ENCODE measurements at regions not wholly inside any gene's neighbourhood (a gene's known extent, or its start where the extent isn't known, plus 50 kb on each side); places are given as distances from the start of the nearest gene placed in this dataset.
"Not testable (repeated sequence)": the region's sequence is repeated elsewhere in the genome, so short reads cannot be mapped to it uniquely, and the experiment has no call there.

- no peak overlapping the region for H3K4me3 ChIP-seq (ENCODE audit: low read depth in 1 of 5, low read length in 5 of 5)
- H3K9ac ChIP-seq (ENCODE audit: low read length in 5 of 5): no peak overlapping the region
- no peaks in the 10 kb centered on the region for H3K36me3 ChIP-seq (ENCODE audit: control insufficient read depth in 5 of 5, insufficient read depth in 5 of 5, low read length in 5 of 5)
- no peaks in the 10 kb centered on the region for H3K27me3 ChIP-seq (ENCODE audit: control insufficient read depth in 5 of 5, insufficient read depth in 4 of 5, low read length in 5 of 5)
- H3K4me1 ChIP-seq (ENCODE audit: control insufficient read depth in 5 of 5, insufficient read depth in 5 of 5, low read length in 5 of 5): no peaks in the 10 kb centered on the region
- H3K27ac ChIP-seq (ENCODE audit: low read depth, low read length): no peak overlapping the region
- H3K9me3 ChIP-seq (ENCODE audit: control insufficient read depth in 5 of 5, low read length in 5 of 5): no peaks in the 10 kb centered on the region
Observed at GRCh38 chr13:90321281-90321931, 1026.1 kb upstream of the MIR17HG start.

DNA sequence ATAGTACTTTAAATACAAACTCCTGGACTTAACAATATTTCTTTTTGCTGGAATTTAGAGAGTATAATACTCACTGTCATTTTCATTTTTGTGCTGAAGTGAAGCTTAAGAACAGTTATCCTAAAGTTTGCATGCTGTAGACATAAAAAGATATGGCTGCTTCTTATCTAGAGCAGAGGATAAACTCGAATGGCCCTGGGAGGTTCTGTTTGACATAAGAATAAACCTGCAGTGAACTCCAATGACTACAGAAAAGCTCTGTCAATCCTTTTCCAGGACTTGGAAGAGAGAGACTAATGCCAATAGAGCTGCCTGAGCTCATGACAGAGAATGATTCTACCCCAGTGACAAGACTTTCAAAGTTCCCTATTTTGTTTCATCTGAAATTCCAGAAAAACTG is 1017.8 kb upstream of the MIR17HG start:
- Histone ChIP-seq H3K4me3 (ENCODE audit: low read depth in 1 of 5, low read length in 5 of 5) (no peak overlapping the region), H3K9me3 (ENCODE audit: control insufficient read depth in 5 of 5, low read length in 5 of 5) (no peaks in the 10 kb centered on the region), H3K4me1 (ENCODE audit: control insufficient read depth in 5 of 5, insufficient read depth in 5 of 5, low read length in 5 of 5) (no peaks in the 10 kb centered on the region), H3K27me3 (ENCODE audit: control insufficient read depth in 5 of 5, insufficient read depth in 4 of 5, low read length in 5 of 5) (no peaks in the 10 kb centered on the region), H3K9ac (ENCODE audit: low read length in 5 of 5) (no peak overlapping the region), H3K36me3 (ENCODE audit: control insufficient read depth in 5 of 5, insufficient read depth in 5 of 5, low read length in 5 of 5) (no peaks in the 10 kb centered on the region), H3K27ac (ENCODE audit: low read depth, low read length) (no peak overlapping the region)

DNA sequence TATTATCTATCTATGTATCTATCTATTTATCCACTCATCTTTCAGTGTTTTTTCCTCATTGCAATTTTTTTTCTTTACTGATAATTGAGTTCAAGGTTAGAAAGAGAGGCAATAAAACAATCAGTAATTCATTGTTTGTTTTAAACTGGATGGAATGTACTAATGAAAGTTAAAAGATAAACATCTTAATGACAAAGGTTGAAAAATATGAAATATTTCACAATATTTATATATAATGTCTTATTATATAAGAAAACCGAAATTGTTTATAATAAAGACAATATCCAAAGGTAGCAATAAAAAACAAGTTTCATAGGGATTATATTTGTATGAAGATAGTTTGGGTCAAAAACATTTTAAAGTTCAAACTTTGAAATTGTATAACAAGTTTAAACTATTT is 1015.5 kb upstream of the MIR17HG start:
- H3K36me3 ChIP-seq (ENCODE audit: control insufficient read depth in 5 of 5, insufficient read depth in 5 of 5, low read length in 5 of 5): no peaks in the 10 kb centered on the region
- H3K9ac ChIP-seq (ENCODE audit: low read length in 5 of 5): no peak overlapping the region
- no peaks in the 10 kb centered on the region for H3K4me1 ChIP-seq (ENCODE audit: control insufficient read depth in 5 of 5, insufficient read depth in 5 of 5, low read length in 5 of 5)
- no peaks in the 10 kb centered on the region for H3K9me3 ChIP-seq (ENCODE audit: control insufficient read depth in 5 of 5, low read length in 5 of 5)
- H3K27me3 ChIP-seq (ENCODE audit: control insufficient read depth in 5 of 5, insufficient read depth in 4 of 5, low read length in 5 of 5): no peaks in the 10 kb centered on the region
- H3K27ac ChIP-seq (ENCODE audit: low read depth, low read length): no peak overlapping the region
- H3K4me3 ChIP-seq (ENCODE audit: low read depth in 1 of 5, low read length in 5 of 5): no peak overlapping the region

DNA sequence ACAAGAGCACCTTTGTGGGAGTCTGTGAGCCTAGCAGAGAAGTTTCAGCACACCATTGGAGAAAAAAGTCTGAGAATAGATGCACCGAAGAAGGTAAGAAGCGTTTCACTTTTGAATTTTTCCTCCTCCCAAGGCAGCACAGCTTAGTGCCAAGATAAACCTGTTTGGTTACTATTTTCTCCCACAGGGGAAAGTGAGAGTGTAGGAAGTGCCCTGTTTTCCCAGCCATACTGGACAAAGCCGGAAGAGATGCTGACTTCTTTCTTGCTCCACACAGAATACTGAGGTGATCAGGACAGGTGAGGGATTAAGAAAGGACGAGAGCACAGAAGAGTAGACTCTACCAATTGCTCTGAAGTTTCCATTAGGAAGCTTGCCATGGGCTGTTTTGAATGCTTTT is 1011.0 kb upstream of the MIR17HG start:
- Histone ChIP-seq H3K4me3 (ENCODE audit: low read depth in 1 of 5, low read length in 5 of 5) (no peak overlapping the region), H3K36me3 (ENCODE audit: control insufficient read depth in 5 of 5, insufficient read depth in 5 of 5, low read length in 5 of 5) (no peaks in the 10 kb centered on the region), H3K27me3 (ENCODE audit: control insufficient read depth in 5 of 5, insufficient read depth in 4 of 5, low read length in 5 of 5) (no peaks in the 10 kb centered on the region), H3K9me3 (ENCODE audit: control insufficient read depth in 5 of 5, low read length in 5 of 5) (peaks cover 0 to 4% (median 3%) of the 10 kb centered on the region in 5 donors), H3K9ac (ENCODE audit: low read length in 5 of 5) (no peak overlapping the region), H3K4me1 (ENCODE audit: control insufficient read depth in 5 of 5, insufficient read depth in 5 of 5, low read length in 5 of 5) (no peaks in the 10 kb centered on the region), H3K27ac (ENCODE audit: low read depth, low read length) (no peak overlapping the region)

DNA sequence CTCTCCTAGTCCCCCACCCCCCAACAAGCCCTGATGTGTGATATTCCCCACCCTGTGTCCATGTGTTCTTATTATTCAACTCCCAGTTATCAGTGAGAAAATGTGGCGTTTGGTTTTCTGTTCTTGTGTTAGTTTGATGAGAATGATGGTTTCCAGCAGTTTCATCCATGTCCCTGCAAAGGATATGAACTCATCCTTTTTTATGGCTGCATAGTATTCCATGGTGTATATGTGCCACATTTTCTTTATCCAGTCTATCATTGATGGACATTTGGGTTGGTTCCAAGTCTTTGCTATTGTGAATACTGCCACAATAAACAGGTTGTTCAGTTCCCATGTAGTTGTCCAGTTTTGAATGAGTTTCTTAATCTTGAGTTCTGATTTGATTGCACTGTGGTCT is 1006.1 kb upstream of the MIR17HG start:
- H3K9me3 ChIP-seq (ENCODE audit: control insufficient read depth in 5 of 5, low read length in 5 of 5); H3K9ac ChIP-seq (ENCODE audit: low read length in 5 of 5); H3K36me3 ChIP-seq (ENCODE audit: control insufficient read depth in 5 of 5, insufficient read depth in 5 of 5, low read length in 5 of 5); H3K27ac ChIP-seq (ENCODE audit: low read depth, low read length); H3K27me3 ChIP-seq (ENCODE audit: control insufficient read depth in 5 of 5, insufficient read depth in 4 of 5, low read length in 5 of 5); H3K4me1 ChIP-seq (ENCODE audit: control insufficient read depth in 5 of 5, insufficient read depth in 5 of 5, low read length in 5 of 5); H3K4me3 ChIP-seq (ENCODE audit: low read depth in 1 of 5, low read length in 5 of 5): not testable (repeated sequence)

DNA sequence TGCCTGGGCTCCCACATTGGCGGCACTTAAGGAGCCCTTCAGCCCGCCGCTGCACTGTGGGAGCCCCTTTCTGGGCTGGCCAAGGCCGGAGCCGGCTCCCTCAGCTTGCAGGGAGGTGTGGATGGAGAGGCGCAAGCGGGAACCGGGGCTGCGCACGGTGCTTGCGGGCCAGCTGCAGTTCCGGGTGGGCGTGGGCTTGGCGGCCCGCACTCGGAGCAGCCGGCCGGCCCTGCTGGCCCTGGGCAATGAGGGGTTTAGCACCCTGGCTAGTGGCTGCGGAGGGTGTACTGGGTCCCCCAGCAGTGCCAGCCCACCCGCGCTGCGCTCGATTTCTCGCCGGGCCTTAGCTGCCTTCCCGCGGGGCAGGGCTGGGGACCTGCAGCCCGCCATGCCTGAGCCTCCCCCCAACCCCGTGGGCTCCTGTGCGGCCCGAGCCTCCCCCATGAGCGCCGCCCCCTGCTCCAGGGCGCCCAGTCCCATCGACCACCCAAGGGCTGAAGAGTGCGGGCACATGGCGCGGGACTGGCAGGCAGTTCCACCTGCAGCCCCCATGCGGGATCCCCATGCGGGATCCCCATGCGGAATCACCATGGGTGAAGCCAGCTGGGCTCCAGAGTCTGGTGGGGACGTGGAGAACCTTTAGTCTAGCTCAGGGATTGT is 998.9 kb upstream of the MIR17HG start:
- not testable (repeated sequence) for H3K4me3 ChIP-seq (ENCODE audit: low read depth in 1 of 5, low read length in 5 of 5); H3K27ac ChIP-seq (ENCODE audit: low read depth, low read length); H3K4me1 ChIP-seq (ENCODE audit: control insufficient read depth in 5 of 5, insufficient read depth in 5 of 5, low read length in 5 of 5); H3K9ac ChIP-seq (ENCODE audit: low read length in 5 of 5); H3K27me3 ChIP-seq (ENCODE audit: control insufficient read depth in 5 of 5, insufficient read depth in 4 of 5, low read length in 5 of 5); H3K36me3 ChIP-seq (ENCODE audit: control insufficient read depth in 5 of 5, insufficient read depth in 5 of 5, low read length in 5 of 5); H3K9me3 ChIP-seq (ENCODE audit: control insufficient read depth in 5 of 5, low read length in 5 of 5)

GRCh38 chr13:90352763-90353162 is 994.7 kb upstream of the MIR17HG start:
- H3K4me3 ChIP-seq (ENCODE audit: low read depth in 1 of 5, low read length in 5 of 5): no peak overlapping the region
- H3K27ac ChIP-seq (ENCODE audit: low read depth, low read length): no peak overlapping the region
- no peaks in the 10 kb centered on the region for H3K9me3 ChIP-seq (ENCODE audit: control insufficient read depth in 5 of 5, low read length in 5 of 5)
- no peaks in the 10 kb centered on the region for H3K4me1 ChIP-seq (ENCODE audit: control insufficient read depth in 5 of 5, insufficient read depth in 5 of 5, low read length in 5 of 5)
- H3K9ac ChIP-seq (ENCODE audit: low read length in 5 of 5): no peak overlapping the region
- no peaks in the 10 kb centered on the region for H3K36me3 ChIP-seq (ENCODE audit: control insufficient read depth in 5 of 5, insufficient read depth in 5 of 5, low read length in 5 of 5)
- no peaks in the 10 kb centered on the region for H3K27me3 ChIP-seq (ENCODE audit: control insufficient read depth in 5 of 5, insufficient read depth in 4 of 5, low read length in 5 of 5)

DNA sequence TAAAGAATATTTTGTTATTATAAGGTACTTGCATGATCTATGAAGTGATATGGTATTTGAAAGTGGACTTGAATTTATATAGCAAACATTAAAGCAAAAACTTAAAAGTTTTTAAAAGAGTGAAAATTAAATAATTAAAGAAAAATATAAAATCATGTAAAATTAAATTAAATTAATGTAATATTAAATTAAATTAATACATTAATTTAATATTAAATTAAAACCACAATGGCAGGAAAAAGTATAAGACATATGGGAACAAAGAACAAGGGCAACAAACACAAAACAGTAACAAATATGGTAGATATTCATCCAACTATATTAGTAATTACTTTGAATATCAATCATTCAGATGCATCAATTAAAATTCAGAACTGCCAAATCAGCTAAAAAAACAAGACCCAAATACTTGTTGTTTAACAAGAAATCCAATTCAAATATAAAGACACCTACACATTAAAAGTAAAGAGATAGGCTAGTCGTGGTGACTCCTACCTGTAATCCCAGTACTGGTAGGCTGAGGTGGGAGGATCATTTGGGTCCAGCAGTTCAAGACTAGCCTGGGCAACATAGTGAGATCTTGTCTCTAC is 992.2 kb upstream of the MIR17HG start:
- Histone ChIP-seq H3K4me3 (ENCODE audit: low read depth in 1 of 5, low read length in 5 of 5) (no peak overlapping the region), H3K9me3 (ENCODE audit: control insufficient read depth in 5 of 5, low read length in 5 of 5) (no peaks in the 10 kb centered on the region), H3K4me1 (ENCODE audit: control insufficient read depth in 5 of 5, insufficient read depth in 5 of 5, low read length in 5 of 5) (no peaks in the 10 kb centered on the region), H3K27me3 (ENCODE audit: control insufficient read depth in 5 of 5, insufficient read depth in 4 of 5, low read length in 5 of 5) (no peaks in the 10 kb centered on the region), H3K27ac (ENCODE audit: low read depth, low read length) (no peak overlapping the region), H3K36me3 (ENCODE audit: control insufficient read depth in 5 of 5, insufficient read depth in 5 of 5, low read length in 5 of 5) (no peaks in the 10 kb centered on the region), H3K9ac (ENCODE audit: low read length in 5 of 5) (no peak overlapping the region)

GRCh38 chr13:90360785-90361184 is 986.7 kb upstream of the MIR17HG start:
- no peaks in the 10 kb centered on the region for H3K4me1 ChIP-seq (ENCODE audit: control insufficient read depth in 5 of 5, insufficient read depth in 5 of 5, low read length in 5 of 5)
- H3K4me3 ChIP-seq (ENCODE audit: low read depth in 1 of 5, low read length in 5 of 5): no peak overlapping the region
- peaks cover 0 to 3% (median 2%) of the 10 kb centered on the region in 5 donors for H3K9me3 ChIP-seq (ENCODE audit: control insufficient read depth in 5 of 5, low read length in 5 of 5)
- H3K27me3 ChIP-seq (ENCODE audit: control insufficient read depth in 5 of 5, insufficient read depth in 4 of 5, low read length in 5 of 5): no peaks in the 10 kb centered on the region
- H3K9ac ChIP-seq (ENCODE audit: low read length in 5 of 5): no peak overlapping the region
- no peaks in the 10 kb centered on the region for H3K36me3 ChIP-seq (ENCODE audit: control insufficient read depth in 5 of 5, insufficient read depth in 5 of 5, low read length in 5 of 5)
- H3K27ac ChIP-seq (ENCODE audit: low read depth, low read length): no peak overlapping the region

- H3K27me3 ChIP-seq (ENCODE audit: control insufficient read depth in 5 of 5, insufficient read depth in 4 of 5, low read length in 5 of 5): no peaks in the 10 kb centered on the region
- no peak overlapping the region for H3K4me3 ChIP-seq (ENCODE audit: low read depth in 1 of 5, low read length in 5 of 5)
- no peak overlapping the region for H3K27ac ChIP-seq (ENCODE audit: low read depth, low read length)
- H3K9ac ChIP-seq (ENCODE audit: low read length in 5 of 5): no peak overlapping the region
- peaks cover 0 to 3% (median 2%) of the 10 kb centered on the region in 5 donors for H3K9me3 ChIP-seq (ENCODE audit: control insufficient read depth in 5 of 5, low read length in 5 of 5)
- no peaks in the 10 kb centered on the region for H3K4me1 ChIP-seq (ENCODE audit: control insufficient read depth in 5 of 5, insufficient read depth in 5 of 5, low read length in 5 of 5)
- H3K36me3 ChIP-seq (ENCODE audit: control insufficient read depth in 5 of 5, insufficient read depth in 5 of 5, low read length in 5 of 5): no peaks in the 10 kb centered on the region
Observed at GRCh38 chr13:90362707-90363106, 984.8 kb upstream of the MIR17HG start.

Measured in subcutaneous abdominal adipose tissue (tissue), 5 donors.